ENCODE measurements at regions not wholly inside any gene's neighbourhood (a gene's known extent, or its start where the extent isn't known, plus 50 kb on each side); places are given as distances from the start of the nearest gene placed in this dataset.
A peak's percentile ranks its signal among the peaks of the same experiment; 100 is the strongest.

DNA sequence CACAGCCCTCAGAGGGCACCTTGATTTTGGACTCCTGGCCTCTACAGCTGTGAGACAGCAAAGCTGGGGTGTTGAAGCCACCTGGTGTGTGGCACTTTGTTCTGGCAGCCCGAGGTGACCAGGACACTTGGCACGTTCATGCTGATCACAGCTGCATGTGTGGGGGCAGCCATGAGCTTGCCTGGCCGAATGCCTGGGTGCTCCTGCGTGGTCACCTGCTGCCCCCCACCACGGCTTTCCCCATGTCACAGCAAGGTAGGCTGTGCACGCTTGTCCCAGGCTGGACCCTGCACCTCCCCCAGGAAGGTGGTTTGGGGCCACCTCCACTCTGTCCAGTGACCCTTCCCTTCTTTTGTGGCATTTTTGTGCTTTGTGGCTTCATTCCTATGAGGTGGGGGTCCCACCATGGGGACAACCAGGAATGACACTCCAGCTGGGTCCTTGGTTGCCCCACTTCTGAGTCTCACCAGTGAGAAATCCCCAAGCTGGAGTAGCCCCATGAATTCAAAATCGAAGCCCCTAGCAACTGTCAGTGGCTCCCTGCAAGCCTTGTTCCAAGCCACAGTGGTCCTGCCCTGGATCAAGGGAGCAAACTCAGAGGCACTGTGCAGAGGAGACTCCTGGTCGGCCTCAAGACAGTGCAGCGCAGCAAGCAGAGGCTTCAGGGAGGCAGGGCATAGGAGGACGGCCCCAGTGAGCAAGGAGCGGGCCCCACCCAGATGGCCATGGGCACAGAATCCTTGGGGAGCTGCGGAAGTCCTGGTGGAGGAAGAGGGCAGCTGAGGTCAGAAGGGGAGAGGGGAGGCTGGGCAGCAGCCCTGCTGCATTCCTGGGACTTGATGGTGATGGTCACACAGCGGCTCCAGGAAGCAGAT is 121.4 kb upstream of the HS6ST1 start:
- intact Hi-C loops (cut with micrococcal nuclease), result no loop called here
- H3K27ac ChIP-seq (replicated peaks), result peak overlapping the region; percentile 75
- TF ChIP-seq, protein P1, sequence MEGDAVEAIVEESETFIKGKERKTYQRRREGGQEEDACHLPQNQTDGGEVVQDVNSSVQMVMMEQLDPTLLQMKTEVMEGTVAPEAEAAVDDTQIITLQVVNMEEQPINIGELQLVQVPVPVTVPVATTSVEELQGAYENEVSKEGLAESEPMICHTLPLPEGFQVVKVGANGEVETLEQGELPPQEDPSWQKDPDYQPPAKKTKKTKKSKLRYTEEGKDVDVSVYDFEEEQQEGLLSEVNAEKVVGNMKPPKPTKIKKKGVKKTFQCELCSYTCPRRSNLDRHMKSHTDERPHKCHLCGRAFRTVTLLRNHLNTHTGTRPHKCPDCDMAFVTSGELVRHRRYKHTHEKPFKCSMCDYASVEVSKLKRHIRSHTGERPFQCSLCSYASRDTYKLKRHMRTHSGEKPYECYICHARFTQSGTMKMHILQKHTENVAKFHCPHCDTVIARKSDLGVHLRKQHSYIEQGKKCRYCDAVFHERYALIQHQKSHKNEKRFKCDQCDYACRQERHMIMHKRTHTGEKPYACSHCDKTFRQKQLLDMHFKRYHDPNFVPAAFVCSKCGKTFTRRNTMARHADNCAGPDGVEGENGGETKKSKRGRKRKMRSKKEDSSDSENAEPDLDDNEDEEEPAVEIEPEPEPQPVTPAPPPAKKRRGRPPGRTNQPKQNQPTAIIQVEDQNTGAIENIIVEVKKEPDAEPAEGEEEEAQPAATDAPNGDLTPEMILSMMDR (IDR thresholded peaks at IDR 0.05; ENCODE audit: borderline replicate concordance), result no peak
- no peak overlapping the region for H3K4me3 ChIP-seq
- H3K27me3 ChIP-seq (ENCODE audit: low read depth), result no peaks in the 10 kb centered on the region
- peaks cover 55% of the 10 kb centered on the region for H3K4me1 ChIP-seq
- peak; percentile 30 for DNase-seq
- no peaks in the 10 kb centered on the region for H3K9me3 ChIP-seq (replicated peaks)
- no peaks in the 10 kb centered on the region for H3K36me3 ChIP-seq

DNA sequence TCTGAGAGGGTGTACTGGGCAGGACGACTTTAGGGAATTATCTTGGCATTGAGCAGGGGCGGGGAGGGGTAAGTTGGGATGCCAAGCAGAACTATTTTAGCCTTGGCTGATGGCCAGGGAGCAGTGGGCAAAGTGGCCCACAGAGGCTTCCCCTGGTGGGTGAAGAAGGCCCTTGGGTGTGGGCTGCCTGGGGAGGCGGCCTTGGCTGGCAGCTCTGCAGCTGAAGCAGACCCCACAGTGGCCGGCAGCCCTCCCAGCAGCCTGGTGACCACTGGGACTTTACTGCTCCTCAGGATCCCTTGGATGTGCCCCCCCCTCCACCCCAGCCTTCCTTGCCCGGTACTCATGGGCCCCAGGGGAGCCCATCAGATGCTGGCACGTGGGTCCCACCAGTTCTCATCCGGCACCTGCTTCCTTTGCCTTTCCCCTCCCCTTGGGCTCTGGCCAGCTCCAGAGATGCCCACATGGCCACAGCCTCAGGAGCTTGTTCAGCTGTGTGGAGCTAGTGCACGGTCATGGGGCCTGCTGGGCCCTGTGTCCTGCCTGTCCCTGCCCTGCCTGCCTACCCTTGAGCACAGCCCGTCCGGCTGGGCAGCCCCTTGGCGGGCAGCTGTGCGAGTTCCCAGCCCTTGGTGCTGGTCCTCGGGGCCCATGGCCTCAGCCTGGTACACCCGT is 122.1 kb upstream of the HS6ST1 start:
- Histone ChIP-seq H3K27ac (replicated peaks) (peak overlapping the region; percentile 75), H3K27me3 (ENCODE audit: low read depth) (no peaks in the 10 kb centered on the region), H3K9me3 (replicated peaks) (no peaks in the 10 kb centered on the region), H3K36me3 (no peaks in the 10 kb centered on the region), H3K4me1 (peaks cover 62% of the 10 kb centered on the region), H3K4me3 (no peak overlapping the region)
- TF ChIP-seq, protein P1 (IDR thresholded peaks at IDR 0.05; ENCODE audit: borderline replicate concordance), result no peak
- no peak for DNase-seq
- intact Hi-C loops (cut with micrococcal nuclease), result no loop called here

DNA sequence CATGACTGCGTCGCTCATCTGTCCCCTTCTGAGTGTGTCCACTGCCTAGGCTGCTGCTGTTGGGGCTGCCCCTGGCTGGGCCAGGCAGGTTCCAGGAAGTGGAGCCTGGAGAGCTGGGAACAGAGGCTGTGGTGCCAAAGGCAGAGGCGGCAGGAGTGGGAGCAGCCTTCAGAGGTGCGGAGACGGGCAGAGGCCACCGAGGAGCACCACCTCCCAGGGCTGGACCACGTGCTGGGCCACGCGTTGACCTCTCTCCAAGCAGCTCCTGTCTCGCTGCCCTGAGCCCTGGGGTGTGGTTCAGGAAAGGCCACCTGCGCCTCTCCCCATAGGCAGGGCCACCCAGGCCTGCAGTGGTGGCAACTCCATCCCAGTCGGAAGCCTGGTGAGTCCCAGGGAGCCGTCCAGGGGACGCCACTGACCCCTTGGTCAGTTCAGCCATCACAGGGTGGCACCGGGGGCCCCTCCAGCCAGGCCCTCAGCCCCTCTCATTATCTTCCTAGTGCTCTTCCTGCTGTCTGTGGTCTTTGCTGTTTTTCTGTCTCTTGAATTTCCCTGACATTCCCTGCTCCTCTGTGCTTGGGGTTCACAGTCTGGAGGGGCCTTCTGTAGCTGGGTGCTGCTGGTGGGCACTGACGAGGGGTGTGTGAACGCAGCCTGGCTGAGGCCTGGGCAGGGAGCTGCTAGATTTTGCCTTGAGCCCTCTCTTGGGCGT is 122.8 kb upstream of the HS6ST1 start:
- Histone ChIP-seq H3K27ac (replicated peaks) (peak overlapping the region; percentile 75), H3K27me3 (ENCODE audit: low read depth) (no peaks in the 10 kb centered on the region), H3K9me3 (replicated peaks) (no peaks in the 10 kb centered on the region), H3K4me3 (no peak overlapping the region), H3K36me3 (no peaks in the 10 kb centered on the region), H3K4me1 (peaks cover 62% of the 10 kb centered on the region)
- TF ChIP-seq, protein P1 (IDR thresholded peaks at IDR 0.05; ENCODE audit: borderline replicate concordance), result no peak
- no peak for DNase-seq
- intact Hi-C loops (cut with micrococcal nuclease), result no loop called here

DNA sequence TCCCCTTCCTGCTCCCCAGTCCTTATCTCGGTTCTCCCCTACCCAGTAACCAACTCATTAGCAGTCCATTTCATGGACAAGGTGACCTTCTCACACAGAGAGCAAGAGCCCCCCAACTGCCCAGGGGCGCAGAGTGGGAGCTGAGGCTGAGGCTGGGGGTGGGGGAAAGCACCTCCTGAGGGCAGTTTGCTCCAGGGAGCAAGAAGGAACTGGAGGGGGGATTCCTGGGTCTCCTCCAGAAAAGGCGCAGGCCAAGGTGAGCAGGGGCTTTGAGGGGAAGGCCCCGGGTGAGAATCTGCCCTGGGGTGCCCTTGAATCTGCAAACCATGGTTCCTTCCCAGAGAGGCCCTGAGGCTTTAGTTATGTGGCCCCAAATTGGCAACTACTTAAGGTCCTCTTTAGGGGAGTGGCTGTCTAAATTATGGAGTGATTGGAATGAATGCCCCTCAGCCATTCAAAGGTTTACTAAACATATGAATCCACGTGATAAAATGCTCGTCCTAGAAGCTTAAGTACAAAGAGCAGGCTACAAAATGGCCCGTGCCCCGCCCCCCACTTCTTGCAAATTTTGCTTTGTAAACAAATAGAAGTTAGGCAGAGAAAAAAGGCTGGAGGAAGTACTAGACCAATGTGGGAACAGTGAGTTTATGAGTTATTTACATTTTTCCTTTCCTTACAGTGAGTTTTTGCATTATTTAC is 123.5 kb upstream of the HS6ST1 start:
- peaks cover 62% of the 10 kb centered on the region for H3K4me1 ChIP-seq

More for the DNA sequence above, 123.5 kb upstream of the HS6ST1 start:
- Histone ChIP-seq H3K36me3 (no peaks in the 10 kb centered on the region), H3K27ac (replicated peaks) (peak overlapping the region; percentile 75), H3K27me3 (ENCODE audit: low read depth) (no peaks in the 10 kb centered on the region), H3K4me3 (no peak overlapping the region), H3K9me3 (replicated peaks) (no peaks in the 10 kb centered on the region)
- peak; percentile 39 for DNase-seq
- TF ChIP-seq, protein P1 (IDR thresholded peaks at IDR 0.05; ENCODE audit: borderline replicate concordance), result no peak
- intact Hi-C loops (cut with micrococcal nuclease), result no loop called here

Data from left ventricle myocardium inferior (tissue), 1 donor.